ENCODE measurements at regions not wholly inside any gene's neighbourhood (a gene's known extent, or its start where the extent isn't known, plus 50 kb on each side); places are given as distances from the start of the nearest gene placed in this dataset.

- Histone ChIP-seq H4K91ac (ENCODE audit: insufficient read length, low read depth, low read length) (no peak overlapping the region), H3T11ph (ENCODE audit: low read length) (no peak overlapping the region), H2AFZ (ENCODE audit: low read length) (no peak overlapping the region), H3K4ac (ENCODE audit: low read depth, low read length) (no peak overlapping the region), H4K8ac (replicated peaks; ENCODE audit: insufficient read length, low read depth, low read length) (no peak overlapping the region), H4K5ac (ENCODE audit: insufficient read length, low read depth, low read length) (no peak overlapping the region), H2BK20ac (ENCODE audit: low read depth, low read length, poor library complexity, severe bottlenecking) (no peak overlapping the region), H3K79me1 (ENCODE audit: insufficient read depth, low read depth, low read length, poor library complexity, severe bottlenecking) (no peaks in the 10 kb centered on the region), H2BK120ac (ENCODE audit: low read depth, low read length, poor library complexity, severe bottlenecking) (no peak overlapping the region), H2BK5ac (ENCODE audit: insufficient read length, low read length) (no peak overlapping the region), H2BK12ac (ENCODE audit: insufficient read length, low read depth, low read length) (no peak overlapping the region), H3K9me3 (ENCODE audit: control insufficient read depth, low read depth, low read length) (no peaks in the 10 kb centered on the region), H3K23me2 (ENCODE audit: insufficient read length, low read depth, low read length, poor library complexity, severe bottlenecking) (no peaks in the 10 kb centered on the region), H3K9ac (ENCODE audit: extremely low read depth, insufficient read length, low read length) (no peak overlapping the region), H2BK15ac (ENCODE audit: low read depth, low read length) (no peak overlapping the region), H3K23ac (ENCODE audit: insufficient read length, low read depth, low read length) (no peak overlapping the region), H3K27ac (ENCODE audit: insufficient read length, low read depth, low read length) (no peak overlapping the region), H3K14ac (ENCODE audit: insufficient read depth, low read length) (no peak overlapping the region), H3K79me2 (ENCODE audit: insufficient read depth, low read length) (no peaks in the 10 kb centered on the region), H4K20me1 (ENCODE audit: control insufficient read depth, insufficient read depth, insufficient read length) (no peaks in the 10 kb centered on the region), H3K27me3 (ENCODE audit: insufficient read depth, low read length) (no peaks in the 10 kb centered on the region), H3K4me2 (ENCODE audit: insufficient read depth, insufficient read length, low read length) (no peak overlapping the region), H2AK5ac (ENCODE audit: insufficient read length, low read length) (no peak overlapping the region), H3K56ac (ENCODE audit: insufficient read length, low read depth, low read length) (no peak overlapping the region), H3K18ac (ENCODE audit: insufficient read length, low read depth, low read length) (no peak overlapping the region), H3K4me1 (ENCODE audit: insufficient read depth, low read length) (peaks cover 7% of the 10 kb centered on the region; the same call in 1 of the 2 replicates)
- no peak for DNase-seq
- Mint-ChIP-seq H3K4me1 (peaks cover 12 to 14% of the 10 kb centered on the region in 2 experiments), H3K36me3 (ENCODE audit: insufficient read depth in 1 of 3, low read depth in 3 of 3) (no peaks in the 10 kb centered on the region), H3K27me3 (ENCODE audit: low read depth) (no peaks in the 10 kb centered on the region), H3K27ac (0 out of 7 replicates have a peak overlapping the region, but pooled peaks of 1 of the 3 experiments have one; percentile 37), H3K4me3 (no peak overlapping the region), H3K9me3 (peaks cover 2 to 5% of the 10 kb centered on the region in 2 experiments; a peak in 2 of 5 replicates)
- WGBS (ENCODE audit: extremely low coverage, insufficient read length, low lambda C conversion rate), result no CpG with 5 or more reads among the region's 2 CpGs
- no peak for TF ChIP-seq CTCF (conservative IDR thresholded peaks at IDR 0.05)
These were observed 100.5 kb upstream of the DAB2 start for GRCh38 chr5:39525271-39525670.

All from H9 (cell line).